ENCODE measurements at regions not wholly inside any gene's neighbourhood (a gene's known extent, or its start where the extent isn't known, plus 50 kb on each side); places are given as distances from the start of the nearest gene placed in this dataset.

- Mint-ChIP-seq H3K27ac (no peak overlapping the region), H3K9me3 (peaks cover 0 to 29% (median 7%) of the 10 kb centered on the region in 5 donors)
- CTCF ChIA-PET = no interaction called here
Measured at GRCh38 chr6:23305325-23305943, 736.1 kb downstream of the HDGFL1 start.

DNA sequence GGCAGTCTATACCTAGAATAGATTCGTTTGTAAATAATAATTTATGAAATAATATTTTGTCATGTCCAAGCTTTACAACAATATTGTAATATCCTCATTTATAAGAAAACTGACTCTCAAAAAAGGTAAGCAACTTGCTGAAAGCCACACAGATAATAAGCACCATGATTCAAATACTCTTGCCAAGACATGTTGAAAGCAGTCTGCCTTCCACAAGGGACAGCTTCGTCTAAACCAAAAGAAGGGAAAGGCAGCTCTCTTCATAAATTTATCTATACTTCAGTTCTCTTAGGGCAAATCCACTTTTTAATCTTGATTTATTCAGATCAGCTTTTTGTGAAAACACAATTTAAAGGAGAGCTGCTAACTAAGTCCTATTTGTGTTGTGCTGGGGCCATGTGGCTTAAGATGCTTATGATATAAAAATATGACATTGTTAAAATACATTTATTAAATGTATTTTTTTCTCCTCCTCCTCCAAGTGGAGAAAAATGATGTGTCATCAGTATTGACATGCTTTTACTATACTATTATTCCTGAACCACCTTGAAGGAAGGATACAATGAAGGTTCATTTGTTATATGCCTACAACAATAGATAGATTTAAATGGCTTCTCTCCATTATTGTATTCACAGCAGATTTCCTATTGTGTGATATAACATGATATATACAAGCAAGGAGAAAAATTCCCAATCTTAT, 737.0 kb downstream of the HDGFL1 start:
- no peak for DNase-seq
- Mint-ChIP-seq H3K27ac (no peak overlapping the region), H3K4me1 (no peaks in the 10 kb centered on the region), H3K4me3 (no peak overlapping the region), H3K9me3 (peaks cover 0 to 34% (median 8%) of the 10 kb centered on the region in 5 donors), H3K27me3 (no peaks in the 10 kb centered on the region), H3K36me3 (no peaks in the 10 kb centered on the region)
- no peaks in the 10 kb centered on the region for H3K36me3 ChIP-seq (ENCODE audit: insufficient read depth, low read length)
- no peak overlapping the region for H3K27ac ChIP-seq (ENCODE audit: low read depth, low read length)
- no peaks in the 10 kb centered on the region for H3K27me3 ChIP-seq (ENCODE audit: insufficient read depth, low read length, poor library complexity, severe bottlenecking)
- H3K9me3 ChIP-seq (ENCODE audit: low read length) = no peaks in the 10 kb centered on the region
- no peak overlapping the region for H3K4me3 ChIP-seq (ENCODE audit: low read length)
- POLR2A ChIA-PET = no interaction called here
- CTCF ChIA-PET = no interaction called here
- H3K4me1 ChIP-seq (ENCODE audit: insufficient read depth, low read length) = no peaks in the 10 kb centered on the region

More at GRCh38 chr6:23305325-23305943, 736.1 kb downstream of the HDGFL1 start:
- H3K4me1 ChIP-seq (ENCODE audit: insufficient read depth, low read length) = no peaks in the 10 kb centered on the region
- Mint-ChIP-seq H3K4me1 (no peaks in the 10 kb centered on the region), H3K36me3 (no peaks in the 10 kb centered on the region), H3K4me3 (no peak overlapping the region), H3K27me3 (no peaks in the 10 kb centered on the region)
- POLR2A ChIA-PET = no interaction called here
- H3K27me3 ChIP-seq (ENCODE audit: insufficient read depth, low read length, poor library complexity, severe bottlenecking) = no peaks in the 10 kb centered on the region
- no peaks in the 10 kb centered on the region for H3K9me3 ChIP-seq (ENCODE audit: low read length)
- H3K4me3 ChIP-seq (ENCODE audit: low read length) = no peak overlapping the region
- H3K27ac ChIP-seq (ENCODE audit: low read depth, low read length) = no peak overlapping the region
- no peaks in the 10 kb centered on the region for H3K36me3 ChIP-seq (ENCODE audit: insufficient read depth, low read length)
- DNase-seq = no peak

GRCh38 chr6:23307516-23307915, 738.1 kb downstream of the HDGFL1 start:
- no peak overlapping the region for H3K27ac ChIP-seq (ENCODE audit: low read depth, low read length)
- no peak overlapping the region for H3K4me3 ChIP-seq (ENCODE audit: low read length)
- CTCF ChIA-PET = no interaction called here
- peaks cover 0 to 32% (median 8%) of the 10 kb centered on the region in 5 donors for H3K9me3 Mint-ChIP-seq
- no peaks in the 10 kb centered on the region for H3K27me3 ChIP-seq (ENCODE audit: insufficient read depth, low read length, poor library complexity, severe bottlenecking)
- H3K36me3 Mint-ChIP-seq = no peaks in the 10 kb centered on the region
- no peak overlapping the region for H3K27ac Mint-ChIP-seq
- H3K27me3 Mint-ChIP-seq = no peaks in the 10 kb centered on the region
- H3K4me3 Mint-ChIP-seq = no peak overlapping the region
- no peak for DNase-seq
- no peaks in the 10 kb centered on the region for H3K36me3 ChIP-seq (ENCODE audit: insufficient read depth, low read length)
- H3K9me3 ChIP-seq (ENCODE audit: low read length) = no peaks in the 10 kb centered on the region
- POLR2A ChIA-PET = no interaction called here
- no peaks in the 10 kb centered on the region for H3K4me1 ChIP-seq (ENCODE audit: insufficient read depth, low read length)
- H3K4me1 Mint-ChIP-seq = no peaks in the 10 kb centered on the region

DNA sequence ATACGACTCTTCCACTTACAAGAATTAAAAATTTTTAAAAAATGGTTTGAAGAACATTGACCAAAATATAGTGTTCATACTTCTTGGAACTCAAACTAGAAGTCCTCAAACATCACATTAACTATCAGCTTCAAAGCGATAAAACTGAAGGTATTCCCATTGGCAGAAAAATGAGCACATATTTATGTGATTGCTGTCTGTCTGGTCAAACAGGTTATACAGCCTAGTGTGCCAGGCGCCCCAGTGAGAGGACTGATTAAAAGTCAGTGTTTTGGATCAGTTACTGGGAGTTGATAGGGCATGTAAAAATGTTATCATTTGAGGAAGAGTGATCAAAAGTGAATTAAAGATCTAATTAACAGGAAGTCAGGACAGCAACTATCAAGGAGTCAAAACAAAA, 738.8 kb downstream of the HDGFL1 start:
- no peak for DNase-seq
- no peak overlapping the region for H3K27ac Mint-ChIP-seq
- no peaks in the 10 kb centered on the region for H3K4me1 Mint-ChIP-seq
- H3K27me3 Mint-ChIP-seq = no peaks in the 10 kb centered on the region
- no peak overlapping the region for H3K27ac ChIP-seq (ENCODE audit: low read depth, low read length)
- no peaks in the 10 kb centered on the region for H3K9me3 ChIP-seq (ENCODE audit: low read length)
- no peak overlapping the region for H3K4me3 ChIP-seq (ENCODE audit: low read length)
- peaks cover 0 to 27% (median 9%) of the 10 kb centered on the region in 5 donors for H3K9me3 Mint-ChIP-seq
- ChIA-PET CTCF (no interaction called here), POLR2A (no interaction called here)
- no peak overlapping the region for H3K4me3 Mint-ChIP-seq
- no peaks in the 10 kb centered on the region for H3K4me1 ChIP-seq (ENCODE audit: insufficient read depth, low read length)
- H3K27me3 ChIP-seq (ENCODE audit: insufficient read depth, low read length, poor library complexity, severe bottlenecking) = no peaks in the 10 kb centered on the region
- H3K36me3 Mint-ChIP-seq = no peaks in the 10 kb centered on the region
- H3K36me3 ChIP-seq (ENCODE audit: insufficient read depth, low read length) = no peaks in the 10 kb centered on the region

- no peak for DNase-seq
- Histone ChIP-seq H3K9me3 (ENCODE audit: low read length) (no peaks in the 10 kb centered on the region), H3K4me3 (ENCODE audit: low read length) (no peak overlapping the region), H3K27me3 (ENCODE audit: insufficient read depth, low read length, poor library complexity, severe bottlenecking) (no peaks in the 10 kb centered on the region), H3K27ac (ENCODE audit: low read depth, low read length) (no peak overlapping the region), H3K36me3 (ENCODE audit: insufficient read depth, low read length) (no peaks in the 10 kb centered on the region), H3K4me1 (ENCODE audit: insufficient read depth, low read length) (no peaks in the 10 kb centered on the region)
- Mint-ChIP-seq H3K36me3 (no peaks in the 10 kb centered on the region), H3K27me3 (no peaks in the 10 kb centered on the region), H3K9me3 (peaks cover 2 to 18% (median 13%) of the 10 kb centered on the region in 5 donors), H3K27ac (no peak overlapping the region), H3K4me3 (no peak overlapping the region), H3K4me1 (no peaks in the 10 kb centered on the region)
- ChIA-PET CTCF (no interaction called here), POLR2A (no interaction called here)
Measured at GRCh38 chr6:23311211-23311610, 741.8 kb downstream of the HDGFL1 start.

DNA sequence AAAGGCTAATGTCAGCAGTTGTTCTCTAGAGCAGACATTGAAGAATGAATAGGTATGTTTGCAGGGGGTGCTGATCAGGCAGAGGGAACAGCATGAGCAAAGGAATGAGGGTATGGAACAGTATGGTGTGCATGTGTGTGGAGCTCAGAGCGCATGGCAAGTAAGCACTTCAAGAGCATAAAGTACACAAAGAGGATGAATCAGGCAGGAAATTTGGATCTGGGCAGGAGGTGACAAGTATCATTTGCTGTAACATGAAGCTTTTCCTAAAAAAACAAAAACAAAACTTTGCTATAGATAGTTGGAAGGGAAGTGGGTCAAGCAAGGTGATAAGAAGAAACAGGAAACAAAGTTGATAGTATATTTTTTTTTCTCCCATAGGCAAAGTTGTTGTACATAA, 746.8 kb downstream of the HDGFL1 start:
- ChIA-PET POLR2A (no interaction called here), CTCF (no interaction called here)
- Mint-ChIP-seq H3K4me3 (no peak overlapping the region), H3K27me3 (no peaks in the 10 kb centered on the region), H3K27ac (peak overlapping the region in 1 of 8 donors; percentile 37), H3K9me3 (peaks cover 0 to 10% (median 8%) of the 10 kb centered on the region in 5 donors), H3K36me3 (no peaks in the 10 kb centered on the region), H3K4me1 (no peaks in the 10 kb centered on the region)
- no peaks in the 10 kb centered on the region for H3K27me3 ChIP-seq (ENCODE audit: insufficient read depth, low read length, poor library complexity, severe bottlenecking)
- H3K4me1 ChIP-seq (ENCODE audit: insufficient read depth, low read length) = no peaks in the 10 kb centered on the region
- no peaks in the 10 kb centered on the region for H3K36me3 ChIP-seq (ENCODE audit: insufficient read depth, low read length)
- H3K4me3 ChIP-seq (ENCODE audit: low read length) = no peak overlapping the region
- no peak overlapping the region for H3K27ac ChIP-seq (ENCODE audit: low read depth, low read length)
- H3K9me3 ChIP-seq (ENCODE audit: low read length) = no peaks in the 10 kb centered on the region
- DNase-seq = no peak

GRCh38 chr6:23316931-23317330, 747.6 kb downstream of the HDGFL1 start:
- no peaks in the 10 kb centered on the region for H3K4me1 ChIP-seq (ENCODE audit: insufficient read depth, low read length)
- no peak for DNase-seq
- no peak overlapping the region for H3K4me3 ChIP-seq (ENCODE audit: low read length)
- no peaks in the 10 kb centered on the region for H3K36me3 Mint-ChIP-seq
- ChIA-PET CTCF (no interaction called here), POLR2A (no interaction called here)
- peak overlapping the region in 1 of 8 donors; percentile 62 for H3K27ac Mint-ChIP-seq
- peaks cover 0 to 10% (median 7%) of the 10 kb centered on the region in 5 donors for H3K9me3 Mint-ChIP-seq
- H3K36me3 ChIP-seq (ENCODE audit: insufficient read depth, low read length) = no peaks in the 10 kb centered on the region
- no peak overlapping the region for H3K27ac ChIP-seq (ENCODE audit: low read depth, low read length)
- H3K4me3 Mint-ChIP-seq = no peak overlapping the region
- H3K27me3 ChIP-seq (ENCODE audit: insufficient read depth, low read length, poor library complexity, severe bottlenecking) = no peaks in the 10 kb centered on the region
- no peaks in the 10 kb centered on the region for H3K4me1 Mint-ChIP-seq
- H3K9me3 ChIP-seq (ENCODE audit: low read length) = no peaks in the 10 kb centered on the region
- H3K27me3 Mint-ChIP-seq = no peaks in the 10 kb centered on the region

GRCh38 chr6:23319582-23319981, 750.2 kb downstream of the HDGFL1 start:
- CTCF ChIA-PET = no interaction called here
- DNase-seq = no peak
- H3K4me1 Mint-ChIP-seq = no peaks in the 10 kb centered on the region

More at GRCh38 chr6:23319582-23319981, 750.2 kb downstream of the HDGFL1 start:
- no peaks in the 10 kb centered on the region for H3K27me3 Mint-ChIP-seq
- H3K4me1 ChIP-seq (ENCODE audit: insufficient read depth, low read length) = no peaks in the 10 kb centered on the region
- H3K36me3 Mint-ChIP-seq = no peaks in the 10 kb centered on the region
- no peaks in the 10 kb centered on the region for H3K27me3 ChIP-seq (ENCODE audit: insufficient read depth, low read length, poor library complexity, severe bottlenecking)
- peaks cover 0 to 8% (median 2%) of the 10 kb centered on the region in 5 donors for H3K9me3 Mint-ChIP-seq
- H3K27ac ChIP-seq (ENCODE audit: low read depth, low read length) = no peak overlapping the region
- no peak overlapping the region for H3K27ac Mint-ChIP-seq
- POLR2A ChIA-PET = no interaction called here
- no peaks in the 10 kb centered on the region for H3K9me3 ChIP-seq (ENCODE audit: low read length)
- no peak overlapping the region for H3K4me3 ChIP-seq (ENCODE audit: low read length)
- no peaks in the 10 kb centered on the region for H3K36me3 ChIP-seq (ENCODE audit: insufficient read depth, low read length)
- no peak overlapping the region for H3K4me3 Mint-ChIP-seq

Data from CD8-positive, alpha-beta memory T cell (primary cell).